GM12878 (cell line): ENCODE measurements at regions not wholly inside any gene's neighbourhood (a gene's known extent, or its start where the extent isn't known, plus 50 kb on each side); places are given as distances from the start of the nearest gene placed in this dataset.

Experiments
- ATAC-seq: fragments of 200-7000 bp; cut with Tn5 transposase; 3 replicates; pipeline ENCODE4 v1.9.1; 2020; ENCODE audit warnings: mild to moderate bottlenecking, moderate library complexity
- BruUV-seq: library from RNA; stranded (reverse); fragments of 400-500 nt; replicated peaks from 2 replicates; lab custom pipeline; 2021; lab: Mats Ljungman, UMichigan
- CTCF ChIA-PET: fragments of 300-600 bp; sonication (Branson Sonifier 250); formaldehyde crosslinking; extraction: SDS; loops from one replicate; lab custom pipeline; 2021; ENCODE audit warnings: inconsistent platforms; lab: Yijun Ruan, JAX
- POLR2A ChIA-PET: fragments of 350-600 bp; formaldehyde crosslinking; extraction: SDS; loops from one replicate; lab custom pipeline; 2021; ENCODE audit warnings: inconsistent platforms; lab: Charles Lee
- RAD21 ChIA-PET: fragments of 300-600 bp; sonication (Branson Sonifier 250); formaldehyde crosslinking; loops from one replicate; lab custom pipeline; 2023; ENCODE audit warnings: antibody characterized with exemption; ENCODE audit not compliant: unreplicated experiment; lab: Charles Lee
- SMC1A ChIA-PET: fragments of 300-600 bp; sonication (Branson Sonifier 250); formaldehyde crosslinking; loops from one replicate; lab custom pipeline; 2023; ENCODE audit not compliant: unreplicated experiment, uncharacterized antibody; lab: Charles Lee
- DNase-seq: peaks from one replicate; pipeline ENCODE4 v3.0.0-alpha.2; 2011; ENCODE audit warnings: low read depth, low spot score
- FAIRE-seq: peaks from 3 replicates; lab custom pipeline; 2011; peaks lifted over from hg19 to GRCh38; lab: Jason Lieb, UNC
- H2AFZ ChIP-seq: 2 replicates; pipeline ENCODE4 v1.6.0; 2011; ENCODE audit warnings: low read depth, low read length, control low read depth; ENCODE audit not compliant: control insufficient read depth
- H3K27ac ChIP-seq: 2 replicates; pipeline ENCODE4 v1.5.1; 2011; ENCODE audit warnings: control low read depth; ENCODE audit not compliant: control insufficient read depth, insufficient read depth
- H3K27me3 ChIP-seq, 2 experiments: replicated peaks in 1 of 2; 2 replicates each; pipeline versions ENCODE4 v1.6.0 to v1.6.1; 2011; ENCODE audit warnings: low read length in 1 of 2; ENCODE audit not compliant: control insufficient read depth in 2 of 2, insufficient read depth in 2 of 2
- H3K36me3 ChIP-seq, 2 experiments: 2 replicates each; pipeline ENCODE4 v1.5.1; 2011; ENCODE audit warnings: low read length in 1 of 2; ENCODE audit not compliant: control insufficient read depth in 2 of 2, insufficient read depth in 2 of 2
- H3K4me1 ChIP-seq: 2 replicates; pipeline ENCODE4 v1.6.1; 2011; ENCODE audit warnings: mild to moderate bottlenecking, low read length, moderate library complexity, mixed read lengths; ENCODE audit not compliant: control insufficient read depth, insufficient read depth
- H3K4me2 ChIP-seq: 2 replicates; pipeline ENCODE4 v1.6.0; 2011; ENCODE audit warnings: control low read depth; ENCODE audit not compliant: control insufficient read depth, insufficient read depth
- H3K4me3 ChIP-seq: fragments of 200-600 bp; sonication (generic); 2 replicates; pipeline ENCODE4 v1.5.1; 2016
- H3K79me2 ChIP-seq: 2 replicates; pipeline ENCODE4 v1.6.0; 2011; ENCODE audit warnings: low read length; ENCODE audit not compliant: control insufficient read depth, insufficient read depth
- H3K9ac ChIP-seq: 2 replicates; pipeline ENCODE4 v1.8.0; 2011; ENCODE audit warnings: low read length, control low read depth, mixed read lengths; ENCODE audit not compliant: control insufficient read depth, insufficient read depth
- H3K9me3 ChIP-seq: replicated peaks from 3 replicates; pipeline ENCODE4 v1.5.1; 2011; ENCODE audit warnings: mild to moderate bottlenecking, low read length; ENCODE audit not compliant: control insufficient read depth, insufficient read depth
- H4K20me1 ChIP-seq: 2 replicates; pipeline ENCODE4 v1.6.0; 2011; ENCODE audit not compliant: control insufficient read depth, insufficient read depth
- EED ChIP-seq: sonication (generic); IDR thresholded peaks from 2 replicates; pipeline ENCODE4 v1.6.1; 2016; ENCODE audit warnings: antibody characterized with exemption, low read depth
- ESRRA ChIP-seq: IDR thresholded peaks from 2 replicates; pipeline ENCODE4 v1.6.1; 2012; ENCODE audit warnings: mild to moderate bottlenecking, low read length, improper control_type of control experiment
- HDAC2 ChIP-seq: fragments of 200-600 bp; sonication (generic); IDR thresholded peaks from 2 replicates; pipeline ENCODE4 v1.6.1; 2017
- KAT2A ChIP-seq: conservative IDR thresholded peaks from 2 replicates; pipeline ENCODE4 v1.6.1; 2011; ENCODE audit warnings: low read depth, low read length; ENCODE audit not compliant: control insufficient read depth
- in situ Hi-C: fragments of 300-500 bp; cut with MboI; formaldehyde crosslinking; loops from 9 replicates; pipeline ENCODE4 v1.14.3; 2018; ENCODE audit warnings: mixed read lengths
- intact Hi-C: fragments of 100-400 bp; cut with micrococcal nuclease; formaldehyde crosslinking; loops from one replicate; pipeline ENCODE4 v1.14.2; 2022; ENCODE audit not compliant: unreplicated experiment
- TF ChIP-seq, protein P1 (sequence below): fragments of 450-650 bp; IDR thresholded peaks from 2 replicates; pipeline ENCODE4 v1.6.1; 2017; ENCODE audit warnings: mild to moderate bottlenecking, low read depth, inconsistent platforms; ENCODE audit not compliant: poor library complexity, severe bottlenecking
- TF ChIP-seq, protein P2 (sequence below): IDR thresholded peaks from 2 replicates; pipeline ENCODE4 v1.6.1; 2011; ENCODE audit warnings: borderline replicate concordance, low read depth, mild to moderate bottlenecking, moderate library complexity, mixed read lengths, low read length; ENCODE audit not compliant: insufficient read depth; ENCODE audit errors: extremely low read length

DNA sequence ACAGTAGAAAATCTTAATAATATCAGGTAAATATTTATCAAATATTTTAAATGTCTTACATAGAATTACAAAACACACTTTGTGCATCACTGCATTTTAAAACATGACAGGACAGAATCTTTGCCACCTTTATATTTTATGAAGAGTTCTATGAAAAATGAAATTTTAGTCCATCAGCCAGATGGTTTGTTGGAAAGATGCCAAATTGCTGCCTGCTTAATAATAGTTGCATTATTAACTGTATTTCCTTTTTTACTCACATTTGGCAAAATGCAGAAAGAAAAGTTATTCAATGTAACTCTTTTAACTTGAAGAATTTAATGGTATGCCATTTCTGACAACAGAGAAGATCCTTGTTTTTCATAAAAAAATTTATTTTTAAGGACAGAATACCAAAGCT, 1271.6 kb downstream of the NSUN3 start:
- Histone ChIP-seq H3K4me1 (no peaks in the 10 kb centered on the region), H3K27me3 (no peaks in the 10 kb centered on the region), H3K27ac (no peak overlapping the region), H3K9me3 (no peaks in the 10 kb centered on the region; the same call in 2 of the 3 replicates), H3K4me2 (no peak overlapping the region), H3K79me2 (no peaks in the 10 kb centered on the region), H3K9ac (no peak overlapping the region), H3K4me3 (no peak overlapping the region), H2AFZ (no peak overlapping the region), H4K20me1 (no peaks in the 10 kb centered on the region), H3K36me3 (no peaks in the 10 kb centered on the region)
- ChIA-PET CTCF (no interaction called here), SMC1A (no interaction called here), RAD21 (no interaction called here), POLR2A (no interaction called here)
- no peak for ATAC-seq
- no peak for FAIRE-seq
- in situ Hi-C loops (no loop called here), intact Hi-C loops (no loop called here)
- no TSS peak for BruUV-seq
- no peak for DNase-seq
- TF ChIP-seq, protein P1, sequence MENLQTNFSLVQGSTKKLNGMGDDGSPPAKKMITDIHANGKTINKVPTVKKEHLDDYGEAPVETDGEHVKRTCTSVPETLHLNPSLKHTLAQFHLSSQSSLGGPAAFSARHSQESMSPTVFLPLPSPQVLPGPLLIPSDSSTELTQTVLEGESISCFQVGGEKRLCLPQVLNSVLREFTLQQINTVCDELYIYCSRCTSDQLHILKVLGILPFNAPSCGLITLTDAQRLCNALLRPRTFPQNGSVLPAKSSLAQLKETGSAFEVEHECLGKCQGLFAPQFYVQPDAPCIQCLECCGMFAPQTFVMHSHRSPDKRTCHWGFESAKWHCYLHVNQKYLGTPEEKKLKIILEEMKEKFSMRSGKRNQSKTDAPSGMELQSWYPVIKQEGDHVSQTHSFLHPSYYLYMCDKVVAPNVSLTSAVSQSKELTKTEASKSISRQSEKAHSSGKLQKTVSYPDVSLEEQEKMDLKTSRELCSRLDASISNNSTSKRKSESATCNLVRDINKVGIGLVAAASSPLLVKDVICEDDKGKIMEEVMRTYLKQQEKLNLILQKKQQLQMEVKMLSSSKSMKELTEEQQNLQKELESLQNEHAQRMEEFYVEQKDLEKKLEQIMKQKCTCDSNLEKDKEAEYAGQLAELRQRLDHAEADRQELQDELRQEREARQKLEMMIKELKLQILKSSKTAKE, result no peak
- TF ChIP-seq ESRRA, result no peak
- TF ChIP-seq KAT2A, result no peak
- no peak for TF ChIP-seq HDAC2
- no peak for TF ChIP-seq EED
- TF ChIP-seq, protein P2, sequence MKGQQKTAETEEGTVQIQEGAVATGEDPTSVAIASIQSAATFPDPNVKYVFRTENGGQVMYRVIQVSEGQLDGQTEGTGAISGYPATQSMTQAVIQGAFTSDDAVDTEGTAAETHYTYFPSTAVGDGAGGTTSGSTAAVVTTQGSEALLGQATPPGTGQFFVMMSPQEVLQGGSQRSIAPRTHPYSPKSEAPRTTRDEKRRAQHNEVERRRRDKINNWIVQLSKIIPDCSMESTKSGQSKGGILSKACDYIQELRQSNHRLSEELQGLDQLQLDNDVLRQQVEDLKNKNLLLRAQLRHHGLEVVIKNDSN, result no peak
